ENCODE measurements at regions not wholly inside any gene's neighbourhood (a gene's known extent, or its start where the extent isn't known, plus 50 kb on each side); places are given as distances from the start of the nearest gene placed in this dataset.

DNA sequence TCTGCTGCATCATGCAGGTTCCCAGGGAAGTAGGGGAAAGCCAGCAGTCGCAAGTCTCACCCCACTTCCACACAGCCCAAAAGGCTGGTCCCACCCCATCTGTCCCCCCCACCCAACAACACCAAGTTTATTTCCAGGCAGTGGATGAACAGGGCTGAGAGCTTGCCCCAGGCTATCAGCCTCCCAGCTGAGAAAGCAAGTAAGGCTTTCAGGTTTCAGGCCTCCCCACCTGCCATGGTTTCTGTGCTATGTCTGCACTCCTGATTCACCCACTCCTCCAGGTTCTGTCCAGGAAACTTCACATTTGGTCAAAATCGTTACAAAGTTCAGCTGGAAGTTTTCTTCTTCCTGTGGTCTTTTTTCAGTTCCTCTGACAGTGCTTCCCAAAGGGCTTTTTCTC lies 97.5 kb upstream of the HS3ST3A1 start:
- TF ChIP-seq, protein P1, sequence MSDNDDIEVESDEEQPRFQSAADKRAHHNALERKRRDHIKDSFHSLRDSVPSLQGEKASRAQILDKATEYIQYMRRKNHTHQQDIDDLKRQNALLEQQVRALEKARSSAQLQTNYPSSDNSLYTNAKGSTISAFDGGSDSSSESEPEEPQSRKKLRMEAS (IDR thresholded peaks at IDR 0.05; ENCODE audit: insufficient read depth, insufficient read length), result no peak
- no peak for TF ChIP-seq POLR2A (IDR thresholded peaks at IDR 0.05; ENCODE audit: low read depth, low read length)
- no peak for TF ChIP-seq GATA2 (IDR thresholded peaks at IDR 0.05; ENCODE audit: insufficient read depth, insufficient read length, low read depth, low read length)
- no peak for TF ChIP-seq POLR2AphosphoS5 (IDR thresholded peaks at IDR 0.05; ENCODE audit: insufficient read depth, low read depth, low read length)
- TF ChIP-seq, protein P2, sequence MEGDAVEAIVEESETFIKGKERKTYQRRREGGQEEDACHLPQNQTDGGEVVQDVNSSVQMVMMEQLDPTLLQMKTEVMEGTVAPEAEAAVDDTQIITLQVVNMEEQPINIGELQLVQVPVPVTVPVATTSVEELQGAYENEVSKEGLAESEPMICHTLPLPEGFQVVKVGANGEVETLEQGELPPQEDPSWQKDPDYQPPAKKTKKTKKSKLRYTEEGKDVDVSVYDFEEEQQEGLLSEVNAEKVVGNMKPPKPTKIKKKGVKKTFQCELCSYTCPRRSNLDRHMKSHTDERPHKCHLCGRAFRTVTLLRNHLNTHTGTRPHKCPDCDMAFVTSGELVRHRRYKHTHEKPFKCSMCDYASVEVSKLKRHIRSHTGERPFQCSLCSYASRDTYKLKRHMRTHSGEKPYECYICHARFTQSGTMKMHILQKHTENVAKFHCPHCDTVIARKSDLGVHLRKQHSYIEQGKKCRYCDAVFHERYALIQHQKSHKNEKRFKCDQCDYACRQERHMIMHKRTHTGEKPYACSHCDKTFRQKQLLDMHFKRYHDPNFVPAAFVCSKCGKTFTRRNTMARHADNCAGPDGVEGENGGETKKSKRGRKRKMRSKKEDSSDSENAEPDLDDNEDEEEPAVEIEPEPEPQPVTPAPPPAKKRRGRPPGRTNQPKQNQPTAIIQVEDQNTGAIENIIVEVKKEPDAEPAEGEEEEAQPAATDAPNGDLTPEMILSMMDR (IDR thresholded peaks at IDR 0.05; ENCODE audit: extremely low read depth in 1 of 2, insufficient read depth in 1 of 2, low read depth in 1 of 2, low read length in 2 of 2), result no peak
- no peak for TF ChIP-seq EZH2 (IDR thresholded peaks at IDR 0.05; ENCODE audit: borderline replicate concordance, low read depth, low read length, severe bottlenecking)
- no peak for TF ChIP-seq FOS (IDR thresholded peaks at IDR 0.05; ENCODE audit: borderline replicate concordance, insufficient read depth, low read length)

Data from endothelial cell of umbilical vein (primary cell).